ENCODE measurements at regions not wholly inside any gene's neighbourhood (a gene's known extent, or its start where the extent isn't known, plus 50 kb on each side); places are given as distances from the start of the nearest gene placed in this dataset.

DNA sequence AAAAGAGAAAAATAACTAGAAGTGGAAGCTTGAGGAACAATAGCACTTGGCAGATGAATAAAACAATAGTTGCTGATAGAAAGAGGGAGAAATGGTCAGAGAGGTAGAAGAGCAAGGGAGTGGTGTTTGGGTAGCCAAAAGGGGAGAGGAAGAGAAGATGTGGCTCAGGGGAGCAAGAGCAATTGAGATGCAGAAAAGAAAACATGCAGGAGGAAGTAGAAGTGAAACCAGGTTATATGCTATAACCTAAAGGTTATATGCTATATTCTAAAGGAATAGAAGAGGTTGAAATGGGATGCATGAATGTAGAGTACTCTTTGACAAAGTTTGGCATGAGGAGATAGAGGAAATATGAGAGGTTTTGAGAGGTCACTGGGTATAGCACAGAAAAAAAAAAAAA, 759.5 kb downstream of the SATB2 start:
- no peak for DNase-seq

DNA sequence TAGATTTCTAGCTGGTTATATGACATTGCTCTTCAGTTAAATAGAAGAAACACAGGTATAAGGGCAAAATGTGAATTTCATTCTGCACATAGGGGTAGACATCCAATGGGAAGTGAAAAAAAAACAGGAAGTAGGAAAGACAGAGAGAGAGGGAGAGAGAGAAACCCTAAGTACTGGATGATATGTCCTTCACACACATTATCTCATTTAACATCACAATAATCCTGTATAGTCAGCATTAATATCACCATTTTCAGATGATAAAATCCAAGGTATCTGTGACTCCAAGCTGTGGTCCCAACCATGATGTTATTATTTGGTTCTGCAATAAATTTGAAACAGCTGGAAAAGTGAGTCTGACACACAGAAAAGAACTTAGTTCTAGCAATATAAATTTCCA, 759.9 kb downstream of the SATB2 start:
- DNase-seq: no peak

DNA sequence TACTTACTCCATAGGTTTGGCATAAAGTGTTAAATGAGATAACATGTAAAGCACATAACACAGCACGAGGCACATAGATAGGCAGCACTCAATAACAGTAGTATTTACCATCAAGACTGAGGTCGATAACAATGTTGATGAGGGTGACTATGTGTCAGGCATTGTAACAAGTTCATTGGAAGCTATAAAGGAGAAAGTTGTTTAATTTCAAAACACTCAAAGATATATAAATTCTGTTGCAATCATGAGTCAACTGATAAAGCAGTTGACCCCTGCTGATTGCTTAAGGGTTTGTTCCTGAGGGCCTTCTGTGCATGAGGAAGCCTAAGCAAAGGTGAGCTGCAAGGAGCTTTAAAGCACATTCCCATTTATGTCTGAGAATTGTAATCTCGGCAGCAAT, 760.5 kb downstream of the SATB2 start:
- no peak for DNase-seq

DNA sequence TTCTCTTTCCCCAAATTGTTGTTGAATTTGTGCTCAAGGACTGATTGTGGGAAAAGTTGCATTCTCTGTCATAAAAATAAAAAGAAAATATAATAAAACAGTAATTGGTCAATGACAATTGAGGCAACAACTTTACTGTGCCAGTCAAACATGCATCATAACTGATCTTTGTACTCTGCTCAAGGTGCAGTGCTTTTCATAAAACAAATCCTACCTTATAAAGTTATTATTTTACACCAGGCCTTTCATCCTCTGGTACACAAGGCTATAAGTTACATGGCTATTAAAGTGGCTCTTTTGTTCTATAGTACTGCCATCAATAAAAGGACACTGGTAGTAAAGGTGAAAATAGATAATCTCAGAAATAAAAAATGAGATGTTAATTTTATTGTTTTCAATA, 761.9 kb downstream of the SATB2 start:
- no peak for DNase-seq

DNA sequence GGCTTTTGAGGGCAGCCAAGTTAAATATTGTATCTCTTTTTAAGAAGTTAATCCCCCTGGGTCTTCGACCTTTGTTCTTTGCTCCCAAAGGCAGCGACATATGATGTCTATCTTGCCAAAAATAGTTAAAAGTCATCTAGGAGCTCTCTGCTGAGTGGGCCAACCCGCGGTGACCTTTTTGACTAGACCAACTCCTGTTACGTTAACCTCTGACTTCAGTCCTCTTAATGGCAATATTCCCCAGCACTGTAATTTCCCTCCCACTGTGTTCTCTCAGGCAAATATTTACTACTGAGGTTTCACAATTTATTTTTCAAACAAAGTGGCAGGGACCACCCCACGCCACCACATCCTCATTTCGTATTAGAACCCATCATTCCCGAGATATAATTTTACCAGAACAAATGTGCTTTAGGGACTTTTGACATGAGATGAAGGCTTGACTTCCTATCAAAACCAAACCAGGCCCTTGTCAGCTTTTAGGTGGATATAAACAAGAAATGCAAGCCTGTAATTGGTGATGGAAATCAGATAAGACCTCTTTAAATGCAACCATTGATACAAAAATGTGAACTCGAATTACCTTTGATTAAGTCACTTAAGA, 764.7 kb downstream of the SATB2 start:
- DNase-seq: no peak

DNA sequence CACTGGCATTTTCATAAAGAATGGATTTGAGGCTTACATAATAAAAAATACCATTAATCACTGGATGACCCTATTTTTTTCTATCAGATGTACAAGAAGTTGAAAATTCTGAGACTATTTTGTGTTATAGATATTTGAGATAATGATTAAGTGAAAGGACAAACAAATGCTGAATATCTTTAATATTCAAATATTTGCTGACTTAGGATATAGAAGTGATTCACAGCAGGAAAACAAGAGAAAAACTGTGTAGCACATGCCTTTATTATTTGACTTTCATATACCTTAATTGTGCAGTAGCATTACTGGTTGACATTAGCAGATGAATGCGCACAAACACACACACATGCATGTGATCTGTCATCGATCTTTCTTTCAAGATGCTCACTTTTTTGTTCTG, 766.5 kb downstream of the SATB2 start:
- no peak for DNase-seq

DNA sequence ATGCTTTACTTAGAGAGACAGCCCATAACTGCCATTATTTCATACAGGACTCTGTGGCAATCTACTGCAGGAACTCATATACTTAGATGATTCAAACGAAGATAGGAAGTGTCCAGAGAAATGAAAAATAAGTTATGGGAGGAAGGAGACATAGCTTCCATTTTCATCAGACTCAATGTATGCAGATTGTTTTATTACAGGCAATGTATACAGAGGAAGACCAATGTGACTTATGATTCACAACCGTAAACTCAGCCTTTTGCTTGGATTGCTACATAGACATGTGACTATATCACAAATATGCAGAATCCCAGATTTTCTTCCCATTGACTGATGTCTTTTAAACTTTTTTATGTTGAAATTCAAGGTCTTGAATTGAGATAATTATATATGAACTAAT, 793.4 kb downstream of the SATB2 start:
- DNase-seq: no peak

DNA sequence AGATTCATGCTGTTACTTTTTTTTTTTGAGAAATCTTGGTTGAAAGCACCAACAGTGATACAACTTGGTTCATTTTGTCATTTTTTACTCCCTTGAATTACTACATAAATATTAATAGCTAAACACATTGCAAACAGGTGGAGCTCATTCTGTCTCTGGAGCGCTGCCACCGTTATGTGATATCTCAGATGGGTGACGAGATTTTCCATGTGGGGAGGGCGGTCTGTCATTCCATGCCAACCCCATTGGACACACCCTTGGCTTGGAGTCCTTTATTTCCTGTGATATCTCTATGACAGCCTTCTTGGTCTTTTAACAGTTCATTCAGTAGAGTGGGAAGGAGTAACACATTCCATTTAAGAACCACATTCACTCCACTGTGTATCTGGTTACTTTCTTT, 794.8 kb downstream of the SATB2 start:
- DNase-seq: no peak

DNA sequence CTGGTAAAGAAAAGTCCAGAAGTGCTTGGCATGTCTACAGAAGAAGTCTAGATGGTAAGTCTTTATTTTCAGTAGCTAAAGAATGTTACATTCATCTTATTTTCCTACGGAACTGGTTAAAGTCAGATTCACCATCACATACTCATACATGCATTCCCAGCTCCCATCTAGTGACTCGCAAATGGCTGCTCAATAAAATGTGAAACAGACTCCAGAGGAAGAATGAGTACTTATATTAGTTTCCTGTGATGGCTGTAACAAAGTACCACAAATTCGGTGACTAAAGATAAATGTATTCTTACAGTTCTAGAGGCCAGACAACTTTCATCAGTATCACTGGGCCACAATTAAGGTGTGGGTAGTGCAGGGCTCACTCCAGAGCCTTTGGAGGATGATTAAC, 797.2 kb downstream of the SATB2 start:
- DNase-seq: peak; percentile 63

DNA sequence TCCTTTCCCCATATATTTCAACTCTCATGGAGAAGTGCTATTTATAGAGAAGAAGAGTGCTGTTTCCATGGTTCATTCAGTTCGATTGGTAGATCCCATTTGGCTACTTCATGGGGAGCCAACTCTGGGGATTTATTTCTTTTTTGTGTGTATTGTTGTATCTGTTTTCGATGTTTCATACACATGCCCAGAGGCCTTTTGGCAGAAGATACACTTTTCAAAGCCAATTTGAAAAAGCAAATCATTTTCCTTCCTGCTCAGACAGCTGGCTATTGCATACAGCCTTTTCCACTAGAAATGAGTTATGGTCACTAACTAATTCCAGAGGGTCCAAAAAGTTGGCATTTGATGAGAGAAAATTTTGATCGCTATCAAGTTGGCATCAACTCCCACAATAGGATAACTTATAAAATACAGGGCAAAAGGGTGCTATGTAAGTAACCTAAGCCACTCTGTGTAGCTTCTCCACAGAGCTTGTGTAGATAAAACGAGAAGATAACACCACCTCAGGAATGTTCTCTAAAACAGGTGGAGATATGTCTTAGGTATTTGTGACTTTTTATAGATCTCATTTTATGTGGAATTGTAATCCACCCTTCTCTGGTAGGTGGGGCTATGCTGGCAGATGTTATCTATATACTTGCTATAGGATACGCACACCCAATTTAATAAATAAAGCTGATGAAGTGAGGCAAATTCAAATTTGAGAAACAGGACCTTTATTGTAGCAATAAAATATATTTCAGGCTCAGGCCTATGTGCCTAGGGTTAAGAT, 798.5 kb downstream of the SATB2 start:
- DNase-seq: no peak

DNA sequence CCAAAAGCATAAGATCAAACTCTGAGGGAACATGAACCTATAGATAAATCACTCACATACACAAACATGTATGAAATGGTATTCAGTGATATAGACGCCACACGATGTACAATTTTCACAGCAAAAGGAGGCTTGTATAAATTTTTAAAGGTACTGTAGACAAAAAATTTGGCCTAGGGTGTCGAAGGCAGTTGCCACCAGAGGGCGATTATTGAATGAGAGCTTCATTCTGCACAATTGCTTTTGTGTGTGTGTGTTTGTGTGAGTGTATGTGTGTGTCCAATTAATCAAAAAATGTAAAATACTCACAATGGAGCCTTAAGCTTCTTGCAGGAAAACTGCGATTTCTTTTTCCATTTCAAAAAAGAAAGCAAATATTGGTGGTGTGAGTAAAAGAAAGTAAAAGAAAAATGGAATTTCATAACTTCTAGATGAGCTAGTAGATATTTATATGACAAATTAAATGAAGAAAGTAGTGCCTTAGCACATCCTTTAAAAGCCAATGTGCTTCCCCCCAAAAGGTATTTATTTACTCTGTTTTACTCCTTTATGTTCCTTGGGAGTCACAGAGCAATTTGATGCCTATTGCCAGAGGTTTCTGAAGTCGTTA, 800.1 kb downstream of the SATB2 start:
- DNase-seq: peak; percentile 34

DNA sequence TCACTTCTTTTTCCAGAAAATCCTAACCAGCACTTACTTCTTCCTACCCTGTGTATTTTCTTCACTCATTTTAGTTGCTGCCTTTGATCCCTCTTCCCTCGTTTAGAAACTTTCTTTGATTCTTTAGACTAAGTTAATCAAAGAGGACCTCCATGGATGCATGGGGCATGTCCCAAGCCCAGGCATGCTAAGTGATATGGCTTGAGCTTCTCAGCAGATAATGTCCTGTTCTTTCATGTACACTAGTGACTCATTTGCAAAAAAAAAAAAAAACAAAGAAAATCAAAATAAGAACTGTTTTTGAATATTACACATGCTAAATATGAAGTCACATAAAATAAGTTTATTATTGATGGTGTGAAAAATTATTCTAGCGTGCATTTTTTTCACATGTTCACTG, 800.9 kb downstream of the SATB2 start:
- DNase-seq: no peak

DNA sequence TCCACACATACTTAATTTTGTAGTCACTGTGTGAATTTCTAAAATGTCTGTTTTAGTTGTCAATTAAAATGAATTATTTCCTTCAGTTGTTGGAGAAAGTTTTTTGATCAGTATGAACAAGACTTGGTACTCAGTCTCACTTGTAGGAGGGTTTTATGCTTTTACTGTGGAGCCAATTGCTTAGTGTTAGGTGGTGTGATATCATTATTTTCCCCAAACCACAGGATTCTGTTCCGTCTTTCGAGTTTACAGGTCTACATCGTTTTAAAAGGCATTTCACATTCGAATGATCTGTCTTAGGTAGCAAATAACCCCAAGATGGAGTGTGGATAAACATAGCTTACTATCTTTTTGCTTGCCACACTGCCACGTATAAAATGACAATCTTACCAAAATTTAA, 803.1 kb downstream of the SATB2 start:
- DNase-seq: no peak

DNA sequence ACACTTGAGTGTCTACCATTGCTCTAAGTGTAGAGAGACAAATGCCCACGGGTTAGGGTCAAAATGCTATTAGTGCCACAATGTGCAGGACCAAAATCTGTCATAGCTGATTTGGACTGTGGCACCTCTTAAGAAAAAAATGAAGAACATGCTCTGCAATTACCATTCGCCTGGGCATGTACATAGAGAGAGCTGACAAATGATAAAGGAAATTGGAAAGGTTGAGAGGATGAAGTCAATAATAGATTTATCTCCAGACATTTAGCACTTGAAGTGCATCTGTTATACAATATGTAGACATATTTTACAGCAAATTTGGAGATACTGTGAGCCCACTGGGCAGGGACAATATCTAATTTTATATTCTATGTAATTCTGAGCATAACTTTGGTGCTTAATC, 804.4 kb downstream of the SATB2 start:
- DNase-seq: no peak

DNA sequence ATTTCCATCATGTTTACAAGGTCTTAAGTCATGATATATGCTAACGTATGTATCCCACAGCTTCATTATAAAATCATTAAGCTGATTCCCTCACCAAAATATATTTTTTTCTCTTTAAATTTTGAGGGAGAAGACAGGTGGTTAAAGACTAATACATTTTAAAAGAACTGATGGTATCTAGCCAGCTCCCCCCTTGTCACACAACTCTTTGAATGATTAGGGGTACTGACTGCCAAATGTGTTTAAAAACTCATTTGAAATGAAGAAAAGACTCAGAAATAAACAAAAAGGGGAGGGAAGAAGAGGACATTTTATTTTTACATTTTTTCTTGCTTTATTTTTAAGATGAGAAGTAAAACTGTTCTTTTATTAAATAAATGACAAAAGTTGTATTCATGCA, 805.3 kb downstream of the SATB2 start:
- DNase-seq: no peak

DNA sequence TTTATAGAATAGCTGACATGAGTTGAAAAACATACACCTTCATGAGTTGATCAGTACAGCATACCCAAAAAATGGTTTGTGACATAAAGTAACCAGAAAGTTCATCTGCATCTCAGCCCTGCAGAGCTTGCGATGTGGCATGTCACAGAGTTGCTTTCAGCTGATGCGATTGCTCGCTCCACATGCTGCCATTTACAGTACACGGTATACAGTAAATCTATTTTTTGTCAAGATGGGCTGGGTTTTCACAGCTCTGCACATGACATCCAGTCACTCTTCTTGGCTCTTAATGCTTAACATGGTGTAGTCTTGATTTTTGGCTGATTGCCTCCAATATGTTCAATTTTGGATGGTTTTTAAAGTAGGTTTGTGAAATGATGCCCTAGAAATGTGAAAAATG, 811.9 kb downstream of the SATB2 start:
- no peak for DNase-seq

DNA sequence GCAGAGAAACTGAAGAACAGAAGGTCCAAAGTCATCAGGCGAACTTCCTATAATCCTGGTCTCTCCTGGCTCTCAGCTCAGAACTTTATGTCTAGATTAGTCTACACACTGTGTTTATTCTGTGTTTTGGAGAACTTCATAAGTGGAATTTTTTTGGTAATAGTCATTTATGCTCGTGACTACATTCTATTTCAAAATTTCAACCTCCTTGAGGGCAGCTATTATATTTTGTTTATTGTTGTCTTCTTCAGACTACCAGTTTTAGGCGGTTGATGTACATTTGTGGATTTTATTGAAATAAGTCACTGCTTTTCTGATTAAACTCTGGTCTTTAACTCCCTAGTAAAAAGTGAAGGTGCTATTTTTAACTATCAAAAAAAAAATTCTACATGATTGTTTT, 816.6 kb downstream of the SATB2 start:
- DNase-seq: peak; percentile 22

DNA sequence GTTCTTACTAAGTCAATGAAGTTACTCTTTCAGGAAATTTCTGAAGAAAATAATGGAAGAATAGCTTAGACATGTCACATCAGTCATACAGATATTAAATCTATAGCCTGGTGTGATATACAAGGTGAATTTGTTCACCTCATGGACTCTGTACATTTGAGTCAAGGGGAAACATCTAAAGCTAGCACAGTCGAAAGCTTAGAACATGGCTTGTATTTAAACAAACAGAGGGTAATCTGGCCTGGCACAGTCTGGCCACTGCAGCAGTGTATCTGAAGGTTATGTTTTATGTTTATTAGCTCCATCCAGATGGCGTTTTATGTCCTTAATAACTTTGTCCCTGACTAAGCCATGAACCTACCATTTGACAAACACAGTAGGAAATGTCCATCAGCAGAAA, 817.3 kb downstream of the SATB2 start:
- no peak for DNase-seq

DNA sequence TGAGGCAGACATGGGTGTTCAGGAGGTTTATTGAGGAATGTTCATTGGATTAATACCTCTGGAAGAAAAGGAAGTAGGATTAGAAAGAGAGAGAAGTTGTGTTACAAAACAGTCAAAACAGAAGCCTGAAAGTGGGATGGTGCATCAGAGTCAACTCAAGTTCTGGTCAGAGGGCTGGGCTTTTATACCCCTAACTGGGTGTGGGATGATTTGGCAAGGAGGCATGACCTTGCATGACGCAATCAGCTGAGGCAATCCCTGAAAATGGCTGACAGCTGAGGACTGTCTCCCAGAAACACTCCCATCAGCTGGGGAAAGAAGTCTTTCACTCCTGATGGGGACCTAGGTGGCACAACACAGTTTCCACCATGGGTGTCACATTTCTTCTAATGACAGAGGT, 818.2 kb downstream of the SATB2 start:
- DNase-seq: no peak

DNA sequence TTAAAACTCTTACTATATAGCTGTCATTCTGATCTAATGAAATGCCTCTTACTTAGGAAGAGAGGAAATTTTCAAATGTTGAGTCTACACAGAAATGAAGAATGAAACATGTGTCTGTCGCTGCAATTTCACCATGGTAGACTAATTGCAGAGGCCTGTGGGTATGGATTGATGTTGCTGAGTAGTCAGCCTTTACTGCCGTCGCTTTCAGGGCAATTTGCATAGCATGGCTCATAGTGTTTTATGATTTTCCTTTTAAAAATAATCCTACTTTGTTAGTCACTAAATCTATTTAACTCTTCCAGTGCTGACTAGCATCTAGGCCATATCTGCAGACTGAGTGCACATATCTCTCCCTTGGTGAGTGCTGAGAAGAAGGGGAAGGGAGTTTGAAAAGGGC, 819.2 kb downstream of the SATB2 start:
- DNase-seq: no peak

DNA sequence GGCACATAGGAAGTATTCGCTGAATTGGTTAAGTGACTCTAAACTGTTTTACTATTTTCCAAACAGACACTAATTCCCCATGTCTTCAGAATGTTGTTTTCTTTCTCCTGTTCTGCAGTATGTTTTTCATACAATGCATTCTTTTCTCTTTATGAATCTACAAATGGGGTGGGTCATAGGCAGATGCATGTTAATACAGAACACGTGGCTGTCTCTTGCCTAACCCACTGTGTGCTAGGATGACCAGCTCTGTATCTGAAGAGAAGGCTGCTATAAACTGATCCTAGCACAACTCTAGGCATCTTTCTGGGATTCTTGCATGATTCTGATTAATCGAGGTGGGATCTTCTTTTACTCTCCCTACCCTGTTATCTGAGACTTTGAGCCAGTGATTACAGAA, 826.0 kb downstream of the PLCL1 start:
- peak; percentile 34 for DNase-seq

DNA sequence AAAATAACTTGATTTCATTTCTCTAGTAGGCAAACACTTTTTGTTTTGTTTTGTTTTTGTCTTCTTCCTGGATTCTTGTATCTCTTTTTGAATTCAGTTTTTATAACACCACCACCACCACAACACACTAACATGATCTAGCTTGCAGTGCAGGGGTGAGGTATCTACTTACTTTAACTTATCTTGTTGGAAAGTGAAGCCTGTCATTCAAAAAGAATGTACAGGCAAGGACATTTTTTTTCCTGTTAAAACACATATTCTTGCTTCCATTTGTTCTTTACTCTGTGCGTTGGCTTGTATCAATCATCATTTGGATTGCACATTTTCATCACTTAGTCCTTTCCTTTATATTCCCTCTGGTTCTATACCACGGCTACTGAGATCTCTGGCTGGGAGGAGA, 824.2 kb downstream of the PLCL1 start:
- DNase-seq: no peak

DNA sequence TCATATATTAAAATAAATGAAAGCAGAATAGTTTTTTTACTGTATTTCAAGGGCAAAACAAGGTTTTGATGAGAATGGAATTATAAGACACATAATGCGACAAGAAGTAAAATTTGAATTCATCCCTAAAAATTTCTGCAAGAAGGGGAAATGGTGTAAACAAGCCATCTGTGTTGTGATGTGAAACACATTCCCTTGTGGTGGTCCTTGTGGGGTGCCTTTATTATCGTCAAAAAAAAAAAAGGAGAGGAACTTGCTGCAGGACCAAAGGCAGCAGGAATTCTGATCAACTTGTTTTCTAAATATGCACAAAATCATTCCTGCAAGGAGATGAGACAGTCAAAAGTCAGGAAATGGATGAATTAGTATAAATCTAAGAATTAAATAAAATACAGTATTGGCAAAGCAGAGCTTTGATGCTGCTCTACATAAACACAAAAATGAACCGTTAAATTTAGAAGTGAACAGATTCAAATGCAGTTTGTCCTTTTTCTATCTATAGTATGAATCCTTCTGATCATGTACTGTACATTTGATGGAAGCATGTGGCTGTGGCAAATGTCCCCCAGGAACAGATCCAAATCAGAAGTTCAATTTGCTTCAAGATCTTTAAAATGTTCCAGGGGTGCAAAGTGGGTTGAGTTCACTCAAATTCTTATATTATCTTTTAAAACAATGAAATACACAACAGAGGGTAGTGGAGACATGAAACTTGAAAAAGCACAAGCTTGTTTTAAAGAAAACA, 818.8 kb downstream of the PLCL1 start:
- DNase-seq: no peak

DNA sequence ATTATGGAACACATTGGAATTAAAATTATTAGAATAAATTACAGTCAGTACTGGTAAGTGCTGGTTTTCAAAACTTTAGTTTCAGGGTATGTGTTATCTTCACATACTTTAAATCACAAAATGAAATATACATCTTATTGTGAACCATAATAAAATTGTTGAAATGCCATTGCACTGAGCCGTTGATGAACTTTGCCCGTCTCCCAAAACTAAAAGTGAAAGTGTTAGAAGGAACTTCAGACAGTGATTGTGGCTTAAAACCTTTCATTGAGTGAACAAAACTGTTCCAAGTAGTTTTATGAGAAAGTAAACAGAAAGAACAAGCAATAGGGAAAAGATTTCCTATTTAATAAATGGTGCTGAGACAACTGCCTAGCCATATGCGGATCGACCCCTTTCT, 811.6 kb downstream of the PLCL1 start:
- DNase-seq: peak; percentile 41

Data from fibroblast of skin of back (primary cell).